IMR-90 (cell line): ENCODE measurements at regions not wholly inside any gene's neighbourhood (a gene's known extent, or its start where the extent isn't known, plus 50 kb on each side); places are given as distances from the start of the nearest gene placed in this dataset. TPM values are rescaled to one million over a fixed set of nuclear protein-coding genes. Genes with fewer than 3 reads are reported as not detected.

Source experiments
- microRNA-seq, 2 experiments: library from miRNA; stranded (forward) in 1 of 2; unstranded in 1 of 2; fragments of 10-50 nt in 1 of 2; fragments of <30 nt in 1 of 2; gene quantifications in 1 of 2; microRNA quantifications in 1 of 2; one replicate each; pipeline versions ENCODE3 to v1.1.0; 2013 to 2020; ENCODE audit not compliant: insufficient read depth in 1 of 2, insufficient read length in 1 of 2, unreplicated experiment in 1 of 2
- small RNA-seq, 5 experiments: library from RNA; depleted of rRNA; stranded (forward); fragments of <200 nt; gene quantifications; one replicate each; pipeline ENCODE3, GENCODE V24; 2012

Small RNA genes lying in the stretch of these regions (microRNA-seq; reads per million reads assigned to microRNA genes)
- not detected for gene RNA5SP49 (ENCODE audit: insufficient read depth, insufficient read length)

Small RNA genes lying in the stretch of these regions (small RNA-seq; reads per million reads assigned to genes)
- gene RNA5SP49 = 0 reads per million in 5 experiments
